OCI-LY3 (cell line): ENCODE measurements at regions not wholly inside any gene's neighbourhood (a gene's known extent, or its start where the extent isn't known, plus 50 kb on each side); places are given as distances from the start of the nearest gene placed in this dataset.

Source experiments
- EZH2phosphoT487 ChIP-seq: fragments of 200-600 bp; shearing (Covaris generic); IDR thresholded peaks from 2 replicates; pipeline ENCODE4 v1.6.1; 2018; ENCODE audit warnings: antibody characterized with exemption, mixed run types, low read depth
- TF ChIP-seq, protein P1 (sequence below): fragments of 200-600, 300-600 bp; sonication (generic); IDR thresholded peaks from 2 replicates; pipeline ENCODE4 v1.5.1; 2014; ENCODE audit warnings: antibody characterized with exemption, low read length, low read depth

DNA sequence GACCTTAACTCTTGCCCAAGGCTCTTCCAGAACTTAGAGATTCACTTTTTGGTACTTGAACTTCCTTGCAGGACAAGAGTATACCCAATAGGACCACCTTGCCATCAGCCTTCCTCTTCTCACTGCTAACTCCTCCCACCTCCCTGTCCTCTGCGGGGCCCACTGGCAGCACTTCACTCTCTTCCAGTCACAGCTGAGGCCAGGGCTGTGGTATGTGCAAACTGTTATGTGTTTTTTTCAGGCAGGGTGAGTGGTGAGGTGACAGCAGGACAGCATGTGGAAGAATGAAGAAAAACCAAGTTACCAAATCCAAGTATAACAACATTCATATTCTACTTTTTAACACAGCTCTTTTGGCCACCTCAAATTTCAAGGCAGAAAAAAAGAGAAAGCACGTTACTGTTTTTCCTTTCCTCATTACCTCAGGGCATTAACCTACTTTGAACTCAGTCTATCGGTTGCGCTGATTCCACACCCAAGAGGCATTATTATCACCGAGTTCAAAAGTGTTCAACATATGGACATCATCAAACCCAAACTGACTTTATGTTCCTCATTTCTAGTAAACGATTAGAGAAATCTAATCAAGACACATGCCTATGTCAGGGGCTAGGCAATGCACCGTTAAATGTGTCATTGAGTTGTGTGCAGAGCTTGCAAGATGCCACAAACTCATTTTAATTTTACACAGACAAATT is 605.2 kb upstream of the SYT4 start:
- TF ChIP-seq, protein P1, sequence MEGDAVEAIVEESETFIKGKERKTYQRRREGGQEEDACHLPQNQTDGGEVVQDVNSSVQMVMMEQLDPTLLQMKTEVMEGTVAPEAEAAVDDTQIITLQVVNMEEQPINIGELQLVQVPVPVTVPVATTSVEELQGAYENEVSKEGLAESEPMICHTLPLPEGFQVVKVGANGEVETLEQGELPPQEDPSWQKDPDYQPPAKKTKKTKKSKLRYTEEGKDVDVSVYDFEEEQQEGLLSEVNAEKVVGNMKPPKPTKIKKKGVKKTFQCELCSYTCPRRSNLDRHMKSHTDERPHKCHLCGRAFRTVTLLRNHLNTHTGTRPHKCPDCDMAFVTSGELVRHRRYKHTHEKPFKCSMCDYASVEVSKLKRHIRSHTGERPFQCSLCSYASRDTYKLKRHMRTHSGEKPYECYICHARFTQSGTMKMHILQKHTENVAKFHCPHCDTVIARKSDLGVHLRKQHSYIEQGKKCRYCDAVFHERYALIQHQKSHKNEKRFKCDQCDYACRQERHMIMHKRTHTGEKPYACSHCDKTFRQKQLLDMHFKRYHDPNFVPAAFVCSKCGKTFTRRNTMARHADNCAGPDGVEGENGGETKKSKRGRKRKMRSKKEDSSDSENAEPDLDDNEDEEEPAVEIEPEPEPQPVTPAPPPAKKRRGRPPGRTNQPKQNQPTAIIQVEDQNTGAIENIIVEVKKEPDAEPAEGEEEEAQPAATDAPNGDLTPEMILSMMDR: no peak
- TF ChIP-seq EZH2phosphoT487: no peak
